Esophagus squamous epithelium (tissue), 5 donors: ENCODE measurements at regions not wholly inside any gene's neighbourhood (a gene's known extent, or its start where the extent isn't known, plus 50 kb on each side); places are given as distances from the start of the nearest gene placed in this dataset.

Experiments
- DNase-seq: peaks from one replicate; lab custom pipeline; 2025; lab: John Stamatoyannopoulos, UW
- H3K27ac ChIP-seq, 4 donors: fragments of 200-600 bp; sonication (generic); one replicate each; pipeline ENCODE4 v1.5.1; 2016 to 2019; ENCODE audit warnings: mild to moderate bottlenecking in 1 of 4
- H3K27me3 ChIP-seq, 4 donors: fragments of 200-600 bp; sonication (generic); 1 replicate in 3 of 4; 2 replicates in 1 of 4; pipeline versions ENCODE4 v1.5.1 to v1.6.0; 2017 to 2021; ENCODE audit warnings: antibody characterized with exemption in 1 of 4
- H3K36me3 ChIP-seq, 3 donors: fragments of 200-600 bp; sonication (generic); one replicate each; pipeline ENCODE4 v1.5.1; 2016 to 2019
- H3K4me1 ChIP-seq, 3 donors: fragments of 200-600 bp; sonication (generic); one replicate each; pipeline ENCODE4 v1.5.1; 2017 to 2019
- H3K4me3 ChIP-seq, 4 donors: fragments of 200-600 bp; sonication (generic); 1 replicate in 3 of 4; 2 replicates in 1 of 4; pipeline ENCODE4 v1.5.1; 2016 to 2019; ENCODE audit warnings: mild to moderate bottlenecking in 2 of 4, moderate library complexity in 1 of 4
- H3K9me3 ChIP-seq, 3 donors: fragments of 200-600 bp; sonication (generic); one replicate each; pipeline ENCODE4 v1.5.1; 2016 to 2019
- POLR2A ChIP-seq, 4 donors: fragments of 450-650 bp; IDR thresholded peaks; one replicate each; pipeline ENCODE4 v1.6.1; 2017; ENCODE audit warnings: antibody characterized with exemption in 4 of 4, mild to moderate bottlenecking in 4 of 4, moderate library complexity in 3 of 4
- WGBS, 2 donors: methylation state at CpG; one replicate each; pipeline ENCODE4 v1.1.5; 2018; 5-methylcytosine and 5-hydroxymethylcytosine counted together
- intact Hi-C: fragments of 100-400 bp; cut with DNase I; formaldehyde crosslinking; loops from one replicate; pipeline ENCODE4 v1.15.0; 2022
- TF ChIP-seq, protein P1 (sequence below), 6 experiments: fragments of 450-650 bp in 4 of 6; fragments of 200-600 bp in 2 of 6; sonication (generic) in 2 of 6; IDR thresholded peaks; one replicate each; pipeline ENCODE4 v1.5.1; 2016 to 2019; ENCODE audit warnings: antibody characterized with exemption in 6 of 6, mild to moderate bottlenecking in 4 of 6, moderate library complexity in 4 of 6
- donor health status: DM: yes; HTN: yes; CAD: no.

DNA sequence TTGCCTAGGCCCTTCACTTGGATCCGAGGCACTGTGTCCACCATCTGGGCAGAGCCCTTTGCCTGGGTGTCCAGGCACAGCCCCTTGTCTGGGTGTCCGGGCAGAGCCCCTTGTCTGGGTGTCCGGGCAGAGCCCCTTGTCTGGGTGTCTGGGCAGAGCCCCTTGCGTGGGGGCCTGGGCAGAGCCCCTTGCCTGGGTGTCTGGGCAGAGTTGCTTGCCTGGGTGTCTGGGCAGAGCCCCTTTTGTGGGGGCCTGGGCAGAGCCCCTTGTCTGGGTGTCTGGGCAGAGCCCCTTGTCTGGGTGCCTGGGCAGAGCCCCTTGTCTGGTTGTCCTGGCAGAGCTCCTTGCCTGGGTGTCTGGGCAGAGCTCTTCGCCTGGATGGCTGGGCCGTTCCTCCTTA, 443.4 kb upstream of the CDH4 start:
- Histone ChIP-seq H3K27ac (no peak overlapping the region), H3K4me1 (no peaks in the 10 kb centered on the region), H3K27me3 (no peaks in the 10 kb centered on the region), H3K9me3 (no peaks in the 10 kb centered on the region), H3K4me3 (no peak overlapping the region), H3K36me3 (no peaks in the 10 kb centered on the region)
- 60 to 80% methylated on average over 2 of the region's 6 CpGs for WGBS, 2 donors
- no peak for DNase-seq
- no peak for TF ChIP-seq POLR2A (IDR thresholded peaks at IDR 0.05)
- TF ChIP-seq, protein P1, sequence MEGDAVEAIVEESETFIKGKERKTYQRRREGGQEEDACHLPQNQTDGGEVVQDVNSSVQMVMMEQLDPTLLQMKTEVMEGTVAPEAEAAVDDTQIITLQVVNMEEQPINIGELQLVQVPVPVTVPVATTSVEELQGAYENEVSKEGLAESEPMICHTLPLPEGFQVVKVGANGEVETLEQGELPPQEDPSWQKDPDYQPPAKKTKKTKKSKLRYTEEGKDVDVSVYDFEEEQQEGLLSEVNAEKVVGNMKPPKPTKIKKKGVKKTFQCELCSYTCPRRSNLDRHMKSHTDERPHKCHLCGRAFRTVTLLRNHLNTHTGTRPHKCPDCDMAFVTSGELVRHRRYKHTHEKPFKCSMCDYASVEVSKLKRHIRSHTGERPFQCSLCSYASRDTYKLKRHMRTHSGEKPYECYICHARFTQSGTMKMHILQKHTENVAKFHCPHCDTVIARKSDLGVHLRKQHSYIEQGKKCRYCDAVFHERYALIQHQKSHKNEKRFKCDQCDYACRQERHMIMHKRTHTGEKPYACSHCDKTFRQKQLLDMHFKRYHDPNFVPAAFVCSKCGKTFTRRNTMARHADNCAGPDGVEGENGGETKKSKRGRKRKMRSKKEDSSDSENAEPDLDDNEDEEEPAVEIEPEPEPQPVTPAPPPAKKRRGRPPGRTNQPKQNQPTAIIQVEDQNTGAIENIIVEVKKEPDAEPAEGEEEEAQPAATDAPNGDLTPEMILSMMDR (IDR thresholded peaks at IDR 0.05) = no peak
- intact Hi-C loops = no loop called here

DNA sequence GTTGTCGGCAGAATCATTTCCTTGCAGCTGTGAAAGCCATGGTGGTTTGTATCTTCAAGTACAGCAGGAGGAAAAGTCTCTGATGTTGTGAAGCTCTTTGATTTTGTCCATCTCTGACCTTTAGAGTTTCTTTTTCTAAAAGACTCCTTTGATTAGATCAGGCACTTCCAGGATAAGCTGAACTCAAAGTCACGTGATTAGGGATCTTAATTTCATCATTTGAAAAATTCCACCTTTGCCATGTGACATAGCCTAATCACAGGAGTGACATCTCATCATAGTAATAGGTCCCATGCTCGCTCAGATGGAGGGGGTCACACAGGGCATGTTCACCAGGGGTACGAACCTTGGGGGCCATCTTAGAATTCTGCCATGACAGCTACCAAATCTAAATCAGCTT, 441.5 kb upstream of the CDH4 start:
- Histone ChIP-seq H3K4me1 (no peaks in the 10 kb centered on the region), H3K9me3 (no peaks in the 10 kb centered on the region), H3K36me3 (no peaks in the 10 kb centered on the region), H3K4me3 (no peak overlapping the region), H3K27me3 (no peaks in the 10 kb centered on the region), H3K27ac (no peak overlapping the region)
- 70 to 78% methylated on average over 4 of the region's 4 CpGs for WGBS, 2 donors
- TF ChIP-seq POLR2A (IDR thresholded peaks at IDR 0.05) = no peak
- TF ChIP-seq, protein P1 (IDR thresholded peaks at IDR 0.05) = no peak
- intact Hi-C loops = no loop called here
- no peak for DNase-seq

DNA sequence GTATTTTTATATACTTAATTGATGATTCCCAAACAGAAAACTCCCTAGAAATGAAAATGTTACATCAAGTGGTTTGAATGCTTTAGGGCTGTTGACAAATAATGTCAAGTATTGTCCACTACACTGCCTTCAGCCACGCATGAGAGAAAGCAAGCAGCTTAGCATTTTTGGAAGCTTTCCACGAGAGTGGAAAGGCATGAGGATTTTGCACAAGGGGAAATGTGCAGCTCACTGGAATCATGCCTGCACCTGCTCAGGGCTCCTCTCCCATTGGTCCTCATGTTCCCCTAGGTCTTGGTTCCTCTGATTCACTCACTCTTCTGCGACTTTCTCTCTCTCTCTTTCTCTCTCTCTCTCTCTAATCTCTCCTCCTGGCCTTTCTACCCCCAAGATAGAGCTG, 439.5 kb upstream of the CDH4 start:
- Histone ChIP-seq H3K9me3 (no peaks in the 10 kb centered on the region), H3K4me3 (no peak overlapping the region), H3K36me3 (no peaks in the 10 kb centered on the region), H3K4me1 (no peaks in the 10 kb centered on the region), H3K27me3 (no peaks in the 10 kb centered on the region), H3K27ac (no peak overlapping the region)
- DNase-seq = no peak
- no peak for TF ChIP-seq POLR2A (IDR thresholded peaks at IDR 0.05)
- TF ChIP-seq, protein P1 (IDR thresholded peaks at IDR 0.05) = no peak
- 43 to 46% methylated on average over 3 of the region's 3 CpGs for WGBS, 2 donors
- intact Hi-C loops = no loop called here

DNA sequence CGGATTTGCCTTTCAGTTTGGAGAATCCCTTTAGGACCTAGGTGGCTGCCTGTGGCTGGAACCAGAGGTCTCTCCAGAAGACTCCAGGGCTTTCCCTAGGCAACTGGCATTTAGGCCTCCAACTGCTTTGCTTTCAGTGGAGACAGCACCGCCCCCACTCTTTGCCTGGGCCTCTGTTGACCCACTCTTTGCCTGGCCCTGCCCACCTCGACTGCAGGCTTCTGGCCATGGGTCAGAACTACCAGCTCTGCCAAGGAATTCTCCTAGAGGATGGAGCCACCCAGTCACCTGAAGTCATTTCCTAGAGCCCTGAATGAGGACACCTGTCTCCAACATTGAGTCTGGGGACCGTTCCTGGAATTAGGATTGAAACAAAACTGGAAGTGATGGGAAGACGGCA, 439.0 kb upstream of the CDH4 start:
- no peak overlapping the region for H3K27ac ChIP-seq
- WGBS, 2 donors = 60 to 65% methylated on average over 5 of the region's 5 CpGs
- no peaks in the 10 kb centered on the region for H3K27me3 ChIP-seq
- intact Hi-C loops = no loop called here
- H3K36me3 ChIP-seq = no peaks in the 10 kb centered on the region
- no peak for TF ChIP-seq POLR2A (IDR thresholded peaks at IDR 0.05)
- TF ChIP-seq, protein P1 (IDR thresholded peaks at IDR 0.05) = no peak
- H3K9me3 ChIP-seq = no peaks in the 10 kb centered on the region
- no peak overlapping the region for H3K4me3 ChIP-seq
- no peaks in the 10 kb centered on the region for H3K4me1 ChIP-seq
- no peak for DNase-seq

DNA sequence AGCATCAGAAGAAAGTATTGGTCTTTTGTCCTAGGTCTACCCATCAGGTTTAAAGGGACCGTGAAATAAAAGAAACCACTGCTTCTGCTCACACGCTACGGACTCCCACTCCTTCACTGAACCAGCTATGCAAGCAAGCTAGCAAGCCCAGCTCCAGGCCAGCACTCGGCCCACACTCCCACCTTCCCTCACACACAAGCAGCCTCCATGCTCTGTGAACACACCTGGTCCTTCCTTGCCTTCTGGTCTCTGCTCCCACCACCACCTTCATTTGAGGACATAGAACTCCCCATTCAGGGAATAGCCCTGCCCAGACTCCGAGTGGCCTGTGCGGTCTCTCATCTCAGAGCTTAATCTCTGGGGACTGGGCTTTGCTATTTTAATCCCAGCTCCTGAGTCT, 436.4 kb upstream of the CDH4 start:
- Histone ChIP-seq H3K27me3 (no peaks in the 10 kb centered on the region), H3K4me1 (no peaks in the 10 kb centered on the region), H3K36me3 (no peaks in the 10 kb centered on the region), H3K4me3 (no peak overlapping the region), H3K9me3 (no peaks in the 10 kb centered on the region), H3K27ac (no peak overlapping the region)
- TF ChIP-seq, protein P1 (IDR thresholded peaks at IDR 0.05) = no peak
- no peak for TF ChIP-seq POLR2A (IDR thresholded peaks at IDR 0.05)
- DNase-seq = no peak
- WGBS, 2 donors = 78 to 91% methylated on average over 6 of the region's 6 CpGs
- intact Hi-C loops = no loop called here
